GM21786 (cell line): ENCODE measurements at regions not wholly inside any gene's neighbourhood (a gene's known extent, or its start where the extent isn't known, plus 50 kb on each side); places are given as distances from the start of the nearest gene placed in this dataset.
"Not testable (repeated sequence)": the region's sequence is repeated elsewhere in the genome, so short reads cannot be mapped to it uniquely, and the experiment has no call there.

Experiments used
- ATAC-seq: cut with Tn5 transposase; IDR thresholded peaks from one replicate; pipeline ENCODE4 v1.9.1; 2021; ENCODE audit not compliant: unreplicated experiment

DNA sequence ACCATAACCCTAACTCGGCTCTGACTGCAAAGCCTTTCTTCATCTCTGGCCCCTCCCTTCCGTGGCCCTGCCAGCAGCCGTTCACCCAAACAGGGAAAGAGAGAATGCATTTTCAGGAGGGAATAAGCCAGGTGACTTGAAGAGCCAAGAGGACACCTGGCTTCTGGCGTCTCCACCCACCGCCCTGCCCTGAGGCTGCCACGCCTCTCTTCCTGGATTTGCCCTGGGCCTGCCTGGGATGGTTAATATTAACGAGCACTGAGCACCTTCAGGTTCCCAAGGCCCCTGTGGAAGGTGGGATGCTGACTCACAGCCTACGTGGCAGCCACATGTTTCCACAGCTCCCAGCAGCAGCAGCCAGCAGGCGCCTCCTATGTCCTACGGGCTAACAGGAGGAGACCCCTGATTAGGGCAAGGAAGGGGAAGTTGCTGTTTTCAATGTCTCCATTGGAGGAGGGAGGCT, 138.0 kb upstream of the RREB1 start:
- no peak for ATAC-seq

DNA sequence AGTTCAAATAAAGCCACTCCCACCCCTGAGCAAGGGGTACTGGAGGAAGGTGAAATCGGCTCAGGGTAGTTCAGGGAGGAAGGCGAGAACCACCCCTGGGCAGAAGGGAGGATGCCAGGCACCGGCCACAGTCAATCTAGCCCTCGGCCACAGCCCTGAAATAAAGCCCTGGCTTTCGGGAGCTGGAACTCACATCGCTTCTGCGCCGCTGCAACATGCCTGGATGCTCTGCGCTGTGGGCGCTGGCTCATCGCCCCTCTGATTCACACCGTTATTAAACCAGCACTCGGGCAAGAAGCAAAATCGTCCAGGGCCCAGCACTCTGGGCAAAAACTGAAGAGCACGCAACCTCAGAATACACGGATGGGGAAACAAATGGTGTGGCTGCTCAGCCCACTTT, 136.9 kb upstream of the RREB1 start:
- no peak for ATAC-seq

DNA sequence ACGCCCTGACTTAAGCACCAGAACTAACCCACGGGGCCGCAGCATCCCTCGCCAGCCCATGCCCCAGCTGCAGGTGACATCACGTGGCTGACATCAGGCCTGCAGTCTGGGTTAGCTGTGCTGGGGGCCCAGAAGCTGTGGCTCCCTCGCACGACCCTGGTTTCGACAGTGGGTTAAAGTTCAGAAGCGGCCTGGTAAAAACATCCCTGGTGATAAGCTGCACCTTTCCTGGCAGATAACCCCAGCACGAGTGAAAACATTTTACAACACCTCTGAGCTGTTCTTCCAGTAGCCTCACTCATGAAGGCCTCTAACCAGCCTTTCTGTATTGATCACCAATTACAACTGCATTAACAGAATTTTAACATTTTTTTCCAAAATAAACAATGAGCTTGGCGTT, 136.4 kb upstream of the RREB1 start:
- no peak for ATAC-seq

DNA sequence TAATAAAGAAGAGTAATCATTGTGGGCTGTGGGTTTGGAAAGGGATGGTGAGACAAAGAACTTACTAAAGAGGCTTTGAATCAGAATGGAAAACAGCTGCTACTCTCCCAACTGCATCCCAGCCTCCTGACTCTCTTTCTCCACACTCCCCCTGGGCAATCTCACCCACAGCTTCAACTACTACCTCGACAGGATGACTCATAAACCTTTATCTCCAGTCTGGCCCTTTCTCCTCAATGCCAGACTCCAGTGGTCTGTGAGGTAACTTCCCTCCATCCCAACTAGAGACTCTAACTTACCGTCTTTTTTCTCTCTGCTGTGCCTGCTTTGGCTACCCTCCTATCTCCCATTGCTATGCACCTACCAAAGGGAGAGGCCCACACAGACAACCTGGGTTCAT, 135.3 kb upstream of the RREB1 start:
- no peak for ATAC-seq

DNA sequence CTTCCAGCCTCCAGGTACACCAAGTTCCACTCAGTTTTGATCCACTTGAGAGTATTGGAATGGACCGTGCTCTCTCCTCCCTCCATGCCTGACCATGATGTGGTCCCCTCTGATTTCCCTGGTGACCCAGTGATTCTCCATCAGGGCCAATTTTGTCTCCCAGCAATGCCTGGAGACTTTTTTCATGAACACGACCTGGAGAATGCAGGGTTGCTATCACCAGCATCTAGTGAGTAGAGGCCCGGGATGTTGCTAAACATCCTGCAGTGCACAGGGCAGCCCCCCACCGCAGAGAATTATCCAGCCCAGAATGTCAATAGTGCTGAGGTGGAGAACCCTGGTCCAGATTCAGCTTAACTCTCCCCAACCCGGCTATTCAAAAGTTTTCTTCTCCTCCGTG, 134.0 kb upstream of the RREB1 start:
- ATAC-seq: no peak

DNA sequence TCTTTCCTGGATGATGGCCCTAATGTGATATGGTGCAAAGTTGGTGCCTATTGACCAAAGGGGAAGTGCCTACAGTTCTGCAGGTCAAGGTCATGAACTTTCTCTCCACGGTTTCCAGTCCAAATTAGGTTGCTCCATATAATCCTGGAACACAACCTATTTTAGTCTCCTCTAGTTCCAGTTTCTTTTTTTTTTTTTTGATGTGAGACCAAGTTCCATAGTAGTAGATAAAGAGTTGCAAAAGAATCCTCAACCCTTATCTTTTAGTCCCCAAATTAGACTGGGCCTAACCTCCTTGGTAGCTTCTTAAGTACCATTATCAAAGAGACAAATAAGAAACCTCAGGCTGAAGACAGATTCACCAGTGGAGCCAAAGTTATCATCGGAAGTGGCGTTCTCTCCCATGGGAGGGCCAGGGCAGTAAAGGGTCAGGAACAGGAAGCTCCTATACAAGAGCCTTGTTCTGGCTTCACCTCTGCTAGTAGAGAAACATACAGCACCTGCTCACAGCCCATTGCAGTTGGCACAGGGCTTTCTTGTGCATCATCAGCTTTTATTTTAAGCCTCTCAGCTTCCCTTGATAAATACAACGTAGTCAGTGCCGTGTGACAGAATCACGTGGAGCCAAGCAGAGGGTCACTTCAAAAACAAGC, 132.2 kb upstream of the RREB1 start:
- no peak for ATAC-seq

DNA sequence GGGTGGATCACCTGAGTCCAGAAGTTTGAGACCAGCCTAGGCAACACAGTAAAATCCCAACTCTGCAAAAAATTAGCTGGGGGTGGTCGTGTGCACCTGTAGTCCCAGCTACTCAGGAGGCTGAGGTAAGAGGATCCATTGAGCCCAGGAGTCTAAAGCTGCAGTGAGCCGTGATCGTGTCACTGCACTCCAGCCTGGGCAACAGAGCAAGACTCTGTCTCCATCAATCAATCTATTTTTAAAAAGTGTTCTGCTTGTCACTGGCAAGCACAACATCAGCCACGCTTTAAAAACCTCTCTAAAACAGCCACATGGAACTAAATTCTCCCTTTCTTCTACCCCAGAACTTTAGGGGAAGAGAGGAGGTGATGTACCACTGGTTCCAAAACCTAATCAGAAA, 131.6 kb upstream of the RREB1 start:
- ATAC-seq: no peak

DNA sequence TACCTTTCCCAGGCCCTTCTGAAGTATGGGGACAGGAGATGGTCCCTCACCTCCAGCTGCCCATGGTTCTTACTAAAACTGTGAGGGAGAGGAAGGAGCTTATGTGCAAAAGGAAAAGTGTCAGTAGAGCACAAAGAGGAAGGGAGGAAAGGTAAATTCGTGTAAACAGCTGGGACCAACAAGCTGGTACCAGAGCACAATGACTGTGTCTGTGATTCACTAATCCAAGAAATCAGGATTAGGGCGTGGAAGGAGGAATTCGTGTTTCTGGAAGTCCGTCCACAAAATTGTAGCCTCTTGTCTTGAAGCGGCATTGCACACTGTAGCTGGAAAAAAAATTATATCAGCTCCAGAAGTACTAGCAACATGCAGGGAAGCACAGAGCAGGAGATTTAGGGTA, 129.0 kb upstream of the RREB1 start:
- no peak for ATAC-seq

DNA sequence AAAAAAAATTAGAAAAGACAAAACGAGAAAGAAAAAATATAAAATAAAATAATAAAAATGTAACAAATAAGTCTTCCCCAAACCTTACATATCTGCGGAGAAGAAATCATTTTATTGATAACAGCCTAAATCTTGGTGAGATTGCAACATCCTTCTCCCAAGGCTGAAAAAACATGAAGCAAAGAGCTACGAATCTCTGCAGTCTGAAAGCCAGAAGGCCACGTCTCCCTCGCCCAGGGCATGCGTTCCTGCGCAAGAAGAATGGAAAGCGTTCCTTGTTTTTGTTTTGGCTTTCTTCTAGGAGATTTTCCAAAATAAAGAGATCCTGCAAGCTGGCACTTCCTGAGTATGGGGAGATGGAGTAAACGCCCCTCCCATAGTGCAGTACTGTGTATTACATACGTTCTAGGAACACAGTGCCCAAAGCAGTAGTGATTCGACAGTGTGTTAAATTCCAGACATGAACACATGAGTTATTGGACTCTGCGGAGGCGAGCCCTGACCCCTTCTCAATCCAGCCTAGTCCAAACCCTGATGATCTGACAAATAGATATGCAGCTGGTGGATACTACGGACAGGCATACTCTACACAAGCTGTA, 126.7 kb upstream of the RREB1 start:
- no peak for ATAC-seq

DNA sequence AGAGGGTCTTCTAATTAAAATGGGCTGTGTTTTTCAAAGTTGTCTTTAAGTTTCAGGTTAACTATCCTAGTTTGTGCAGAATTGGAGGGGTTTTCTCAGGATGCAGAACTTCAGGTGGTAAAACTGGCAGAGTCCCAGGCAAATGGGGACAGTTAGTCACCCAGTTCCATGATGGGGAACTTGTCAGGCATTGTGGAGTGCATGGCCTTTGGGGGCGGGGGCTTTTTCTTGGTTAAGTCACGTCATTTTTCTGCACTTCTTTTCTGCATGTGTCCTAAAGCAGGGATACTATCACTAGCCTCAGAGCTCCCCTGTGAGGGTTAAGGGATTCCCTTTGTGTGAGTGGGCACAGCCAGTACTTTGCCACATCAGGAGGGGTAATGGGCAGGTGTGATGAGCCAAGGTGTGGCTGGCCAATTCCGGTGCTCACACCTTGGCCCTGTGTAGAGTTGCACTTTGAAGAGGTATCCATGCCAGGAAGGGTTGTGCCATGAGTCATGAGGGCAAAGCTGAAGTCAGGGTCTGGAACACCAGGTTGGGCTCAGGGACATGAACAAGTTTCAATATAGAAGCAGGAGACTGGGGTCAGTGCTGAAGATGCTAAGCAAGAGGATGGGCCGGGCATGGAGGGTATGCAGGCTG, 126.0 kb upstream of the RREB1 start:
- no peak for ATAC-seq

DNA sequence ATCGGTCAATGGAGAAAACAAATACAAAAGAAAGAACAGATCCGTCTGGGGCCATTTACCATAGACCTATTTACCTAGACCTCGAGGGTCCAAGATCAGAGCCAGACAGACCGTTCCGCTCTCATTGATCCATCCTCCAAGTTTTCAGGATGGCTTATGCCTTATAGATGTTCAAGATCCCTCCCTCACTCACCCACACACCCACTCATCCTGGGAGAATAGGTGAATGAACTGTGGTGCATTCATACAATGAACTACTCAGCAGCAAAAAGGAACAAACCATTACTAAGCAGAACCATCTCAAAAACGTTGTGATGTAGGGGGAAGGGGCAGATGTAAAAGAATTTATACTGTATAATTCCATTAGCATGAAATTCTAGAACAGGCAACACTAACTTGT, 125.1 kb upstream of the RREB1 start:
- no peak for ATAC-seq

DNA sequence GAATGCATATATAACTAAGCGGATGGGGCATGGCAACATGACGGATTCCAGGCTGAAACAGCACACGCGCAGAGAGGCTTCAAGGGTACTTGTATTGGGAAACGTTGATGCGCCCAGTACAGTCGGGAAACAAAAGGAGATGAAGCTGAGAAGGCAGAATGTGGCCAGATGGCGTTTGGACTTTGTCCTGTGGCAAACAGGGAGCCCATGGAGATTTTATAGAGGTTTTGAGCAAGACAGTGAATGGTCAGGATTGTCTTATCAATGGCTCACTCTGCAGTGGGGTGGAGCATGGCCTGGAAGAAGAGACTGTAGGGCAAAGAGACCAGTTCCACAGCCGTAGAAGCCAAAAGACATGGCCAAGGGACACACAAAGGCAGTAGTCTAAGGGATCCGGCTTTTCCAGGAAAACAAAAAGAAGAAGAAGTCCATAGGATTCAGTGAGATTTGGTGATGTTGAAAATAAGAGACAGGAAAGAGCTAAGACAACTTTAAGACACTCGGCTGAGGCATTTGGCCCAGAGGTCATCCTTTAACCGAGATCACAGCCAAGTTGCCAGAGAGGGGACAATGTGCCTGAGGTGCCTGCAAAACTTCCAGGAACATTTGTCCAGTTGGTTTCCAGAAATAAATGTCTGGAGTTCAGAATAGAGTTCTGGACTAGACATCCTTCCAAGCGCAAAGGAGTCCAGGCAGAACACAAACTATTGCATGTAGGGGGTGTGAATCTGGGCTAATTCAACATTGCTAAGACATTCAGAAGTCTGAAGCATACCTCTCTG, 123.0 kb upstream of the RREB1 start:
- ATAC-seq: no peak

DNA sequence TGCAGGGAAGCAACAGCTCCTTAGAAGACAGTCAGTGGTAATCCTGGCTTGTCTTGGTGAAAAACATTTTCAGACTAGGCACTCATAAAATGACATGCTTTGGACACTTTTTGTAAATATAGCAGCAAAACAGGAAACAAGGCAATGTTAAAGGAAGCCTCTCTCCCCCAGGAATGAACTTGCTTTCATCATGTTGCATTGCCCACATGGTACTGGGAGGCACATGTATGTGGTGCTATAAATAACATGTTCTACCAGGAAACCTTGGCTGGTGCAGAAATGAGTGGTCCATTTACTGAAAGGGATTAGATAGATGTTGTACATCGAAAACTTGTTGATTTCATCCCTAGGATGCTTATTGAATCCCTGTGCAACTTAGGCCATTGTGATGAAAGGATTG, 121.4 kb upstream of the RREB1 start:
- ATAC-seq: no peak

DNA sequence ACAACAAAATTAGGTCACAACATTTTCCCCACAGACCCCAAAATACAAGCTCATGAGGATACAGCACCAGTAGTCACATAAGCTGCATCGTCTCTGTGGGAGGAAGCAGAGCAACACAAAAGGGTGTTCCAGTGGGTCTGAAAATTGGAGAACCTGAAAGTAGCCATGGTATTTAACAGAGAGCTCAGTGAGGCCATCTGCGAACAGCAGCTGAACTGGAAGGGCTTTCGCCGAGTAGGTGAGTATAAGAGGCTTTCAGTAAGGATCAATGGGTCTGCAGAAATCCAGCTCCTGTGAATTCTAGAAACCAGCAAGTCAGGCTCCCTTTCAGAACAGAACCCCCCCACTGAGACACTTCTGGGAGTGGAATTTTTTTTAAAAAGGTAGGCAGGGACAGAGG, 120.0 kb upstream of the RREB1 start:
- ATAC-seq: no peak

DNA sequence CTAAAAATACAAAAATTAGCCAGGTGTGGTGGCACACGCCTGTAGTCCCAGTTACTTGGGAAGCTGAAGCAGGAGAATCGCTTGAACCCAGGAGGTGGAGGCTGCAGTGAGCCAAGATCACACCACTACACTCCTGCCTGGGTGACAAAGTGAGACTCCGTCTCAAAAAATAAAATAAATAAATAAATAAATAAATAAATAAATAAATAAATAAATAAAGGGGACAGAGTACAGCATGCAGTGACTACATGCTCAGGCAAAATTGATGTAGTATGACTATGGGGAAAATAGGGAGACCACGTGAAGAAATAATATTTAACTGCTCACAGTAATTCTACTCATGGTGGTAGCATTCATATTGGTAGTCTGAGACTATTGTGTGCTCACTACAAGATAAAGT, 117.7 kb upstream of the RREB1 start:
- not testable (repeated sequence) for ATAC-seq

DNA sequence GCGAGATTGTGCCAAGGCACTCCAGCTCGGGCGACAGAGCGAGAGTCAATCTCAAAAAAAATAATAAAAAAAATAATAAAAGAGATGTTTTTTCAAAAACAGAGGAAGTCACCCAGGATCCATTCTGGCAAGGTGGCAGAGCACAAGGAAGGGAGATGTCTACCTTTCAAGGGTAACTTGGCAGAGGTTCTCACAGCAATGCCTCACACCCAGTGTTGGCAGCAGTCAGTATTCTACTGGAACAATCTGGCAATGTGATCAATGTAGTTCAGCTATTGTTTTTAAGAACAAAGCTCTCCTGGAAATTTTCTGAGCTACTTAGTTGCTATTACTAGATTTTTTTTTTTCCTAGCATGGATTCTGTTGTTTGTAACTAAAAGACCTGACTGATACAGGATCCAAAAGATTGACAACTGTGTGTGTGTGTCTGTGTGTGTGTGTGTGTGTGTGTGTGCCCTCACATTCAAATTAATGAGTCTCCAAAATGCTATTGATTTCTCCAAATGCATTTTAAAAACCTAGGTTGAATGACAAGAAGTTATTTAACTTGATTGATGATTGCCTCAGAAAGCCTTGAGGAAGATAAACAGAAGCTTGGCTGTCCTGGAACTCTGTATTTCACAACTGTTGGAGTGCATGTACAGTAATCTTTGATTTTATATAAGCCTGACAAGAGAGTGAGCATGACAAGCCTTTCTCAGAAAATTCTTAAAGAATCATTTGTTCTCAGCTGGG, 114.1 kb upstream of the RREB1 start:
- ATAC-seq: no peak

DNA sequence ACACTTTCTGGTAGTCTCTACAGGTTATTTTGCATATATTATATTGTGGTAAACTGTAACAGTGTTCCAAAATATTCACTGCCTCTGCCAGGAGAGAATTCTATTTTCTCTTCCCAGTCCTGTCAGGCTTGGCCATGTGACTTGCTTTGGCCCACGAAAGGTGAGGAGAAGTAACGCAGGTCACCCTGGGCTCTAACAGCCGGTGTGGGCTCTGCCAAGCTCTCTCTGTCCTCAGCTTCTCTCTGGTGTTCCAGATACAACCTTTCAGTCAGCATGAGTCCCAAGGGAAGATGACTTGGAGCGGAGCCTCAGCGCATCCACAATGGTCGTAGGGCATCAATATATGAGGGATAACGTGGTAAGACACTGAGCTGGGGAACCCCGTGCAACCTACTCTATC, 113.0 kb upstream of the RREB1 start:
- ATAC-seq: no peak

DNA sequence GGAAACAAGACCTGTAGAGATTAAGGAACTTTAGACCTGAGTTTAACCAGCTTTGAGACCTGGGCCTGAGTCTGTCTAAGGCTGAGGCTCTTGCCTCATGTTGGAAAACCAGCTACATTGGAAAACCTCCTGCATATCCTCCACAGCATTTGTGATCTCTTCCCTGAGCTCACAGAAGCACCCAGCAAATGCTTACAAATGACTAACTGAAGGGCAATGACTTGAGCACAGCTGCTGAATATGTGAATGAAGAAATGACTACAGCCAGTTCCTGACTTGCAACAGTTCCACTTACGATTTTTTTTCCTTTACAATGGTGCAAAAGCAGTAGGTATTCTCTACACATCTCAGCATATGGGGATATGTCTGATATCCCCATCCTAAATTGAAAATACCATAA, 112.4 kb upstream of the RREB1 start:
- ATAC-seq: no peak

DNA sequence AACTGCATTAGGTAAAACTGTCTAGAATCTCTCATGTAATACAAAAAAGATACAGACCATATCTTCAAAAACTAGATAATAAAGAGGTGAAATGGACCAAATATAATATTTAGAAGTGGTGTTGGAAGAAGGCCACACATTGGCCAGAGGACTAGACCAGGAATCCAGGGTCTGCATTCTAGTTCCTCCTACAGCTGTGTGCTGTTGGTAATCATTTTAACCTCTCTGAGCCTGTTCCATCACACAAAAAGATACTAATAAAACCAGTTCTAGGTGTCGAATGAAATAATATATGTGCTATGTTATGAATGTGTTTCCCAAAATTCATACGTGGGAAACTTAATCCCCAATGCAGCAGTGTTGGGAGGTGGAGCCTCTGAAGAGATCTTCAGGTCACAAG, 111.6 kb upstream of the RREB1 start:
- no peak for ATAC-seq

DNA sequence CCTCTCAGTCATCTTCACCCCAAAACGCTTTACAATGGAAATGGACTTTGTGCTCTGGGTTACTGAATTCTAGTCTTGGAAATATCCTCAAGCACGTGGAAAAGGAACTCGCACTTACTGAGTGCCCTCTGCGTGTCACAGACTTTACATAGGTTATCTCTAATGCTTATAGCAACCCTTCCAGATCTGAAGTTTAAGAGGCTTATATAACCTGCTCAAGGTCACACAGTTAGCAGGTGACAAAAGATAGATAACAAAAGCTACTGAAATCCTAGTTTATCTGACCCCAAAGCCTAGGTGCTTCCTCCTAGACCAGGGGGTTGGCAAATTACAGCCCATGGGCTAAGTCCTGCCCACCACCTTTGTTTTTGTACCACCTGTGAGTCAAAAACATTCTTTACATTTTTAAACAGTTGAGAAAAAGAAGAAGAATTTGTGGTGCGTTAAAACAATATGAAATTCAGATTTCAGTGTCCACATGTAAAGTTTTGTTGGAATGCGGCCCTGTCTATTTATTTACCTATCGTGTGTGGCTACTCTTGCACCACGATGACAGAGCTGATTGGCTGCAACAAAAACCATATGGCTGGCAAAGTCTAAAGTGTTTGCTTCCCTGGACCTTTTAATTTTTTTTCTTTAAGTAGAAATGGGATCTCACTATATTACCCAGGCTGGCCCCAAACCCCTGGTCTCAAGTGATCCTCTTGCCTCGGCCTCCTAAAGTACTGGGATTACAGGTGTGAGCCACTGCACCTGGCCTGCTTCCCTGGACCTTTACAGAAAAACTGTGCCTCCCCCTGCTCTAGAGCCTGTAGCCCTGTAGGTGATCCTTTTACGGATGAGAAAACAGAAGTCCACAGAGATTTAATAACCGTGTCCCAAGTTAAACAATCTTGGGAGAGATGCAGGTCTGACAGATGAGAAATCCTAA, 110.2 kb upstream of the RREB1 start:
- no peak for ATAC-seq
